ENCODE measurements at regions not wholly inside any gene's neighbourhood (a gene's known extent, or its start where the extent isn't known, plus 50 kb on each side); places are given as distances from the start of the nearest gene placed in this dataset.

- Histone ChIP-seq H3K4me2 (ENCODE audit: low read length) (no peak overlapping the region), H3K36me3 (ENCODE audit: insufficient read depth, low read length) (no peaks in the 10 kb centered on the region), H4K20me1 (ENCODE audit: insufficient read depth, low read length) (no peaks in the 10 kb centered on the region), H3K9me2 (ENCODE audit: insufficient read depth, low read length) (no peaks in the 10 kb centered on the region), H3K79me2 (ENCODE audit: insufficient read depth, low read depth, low read length) (no peaks in the 10 kb centered on the region), H3K9me3 (ENCODE audit: low read length) (0 out of 2 replicates have a peak, but pooled peaks cover 7% of the 10 kb centered on the region), H3K4me3 (ENCODE audit: low read depth, low read length, poor library complexity, severe bottlenecking) (no peak overlapping the region), H3K4me1 (ENCODE audit: insufficient read depth, low read length, poor library complexity, severe bottlenecking) (no peaks in the 10 kb centered on the region), H2AFZ (ENCODE audit: low read length) (no peak overlapping the region), H3K27ac (ENCODE audit: low read depth, low read length, poor library complexity, severe bottlenecking) (no peak overlapping the region)
- intact Hi-C loops (cut with micrococcal nuclease; ENCODE audit: unreplicated experiment) = no loop called here
- ChIA-PET POLR2A (no interaction called here), CTCF (ENCODE audit: unreplicated experiment) (no interaction called here)
- no TSS peak for BruUV-seq (replicated peaks)
- DNase-seq (ENCODE audit: low spot score) = no peak
- TF ChIP-seq EZH2phosphoT487 (IDR thresholded peaks at IDR 0.05; ENCODE audit: borderline replicate concordance, low read depth, low read length) = no peak
- TF ChIP-seq CTCF (conservative IDR thresholded peaks at IDR 0.05; ENCODE audit: low read length) = no peak
Observed at GRCh38 chr2:204434660-204435462, 110.4 kb upstream of the PARD3B start.

- 0 out of 2 replicates have a peak, but pooled peaks cover 7% of the 10 kb centered on the region for H3K9me3 ChIP-seq (ENCODE audit: low read length)
- CTCF ChIA-PET (ENCODE audit: unreplicated experiment) = no interaction called here
- H3K79me2 ChIP-seq (ENCODE audit: insufficient read depth, low read depth, low read length) = no peaks in the 10 kb centered on the region
- POLR2A ChIA-PET = no interaction called here
- H3K36me3 ChIP-seq (ENCODE audit: insufficient read depth, low read length) = no peaks in the 10 kb centered on the region
- DNase-seq (ENCODE audit: low spot score) = no peak
- H3K4me2 ChIP-seq (ENCODE audit: low read length) = no peak overlapping the region
- no peaks in the 10 kb centered on the region for H3K9me2 ChIP-seq (ENCODE audit: insufficient read depth, low read length)
- no peaks in the 10 kb centered on the region for H3K4me1 ChIP-seq (ENCODE audit: insufficient read depth, low read length, poor library complexity, severe bottlenecking)
- intact Hi-C loops (cut with micrococcal nuclease; ENCODE audit: unreplicated experiment) = no loop called here
- TF ChIP-seq CTCF (conservative IDR thresholded peaks at IDR 0.05; ENCODE audit: low read length) (no peak), EZH2phosphoT487 (IDR thresholded peaks at IDR 0.05; ENCODE audit: borderline replicate concordance, low read depth, low read length) (no peak)
- H2AFZ ChIP-seq (ENCODE audit: low read length) = no peak overlapping the region
- H3K4me3 ChIP-seq (ENCODE audit: low read depth, low read length, poor library complexity, severe bottlenecking) = no peak overlapping the region
- H4K20me1 ChIP-seq (ENCODE audit: insufficient read depth, low read length) = no peaks in the 10 kb centered on the region
- H3K27ac ChIP-seq (ENCODE audit: low read depth, low read length, poor library complexity, severe bottlenecking) = no peak overlapping the region
- no TSS peak for BruUV-seq (replicated peaks)
Observed at GRCh38 chr2:204436230-204436629, 109.0 kb upstream of the PARD3B start.

GRCh38 chr2:204437408-204437807, 107.9 kb upstream of the PARD3B start:
- H3K9me2 ChIP-seq (ENCODE audit: insufficient read depth, low read length) = no peaks in the 10 kb centered on the region
- no peak overlapping the region for H2AFZ ChIP-seq (ENCODE audit: low read length)
- CTCF ChIA-PET (ENCODE audit: unreplicated experiment) = interaction anchor here (0.5 kb wide), 1 partner anchor 21 kb away, joined by 3 read pairs; no protein-coding TSS in a partner anchor
- H4K20me1 ChIP-seq (ENCODE audit: insufficient read depth, low read length) = no peaks in the 10 kb centered on the region
- POLR2A ChIA-PET = no interaction called here
- H3K4me2 ChIP-seq (ENCODE audit: low read length) = no peak overlapping the region
- BruUV-seq (replicated peaks) = no TSS peak
- no peak for DNase-seq (ENCODE audit: low spot score)
- intact Hi-C loops (cut with micrococcal nuclease; ENCODE audit: unreplicated experiment) = no loop called here
- H3K9me3 ChIP-seq (ENCODE audit: low read length) = 0 out of 2 replicates have a peak, but pooled peaks cover 3% of the 10 kb centered on the region
- no peak for TF ChIP-seq CTCF (conservative IDR thresholded peaks at IDR 0.05; ENCODE audit: low read length)
- TF ChIP-seq EZH2phosphoT487 (IDR thresholded peaks at IDR 0.05; ENCODE audit: borderline replicate concordance, low read depth, low read length) = no peak
- no peaks in the 10 kb centered on the region for H3K36me3 ChIP-seq (ENCODE audit: insufficient read depth, low read length)
- no peak overlapping the region for H3K27ac ChIP-seq (ENCODE audit: low read depth, low read length, poor library complexity, severe bottlenecking)
- H3K4me3 ChIP-seq (ENCODE audit: low read depth, low read length, poor library complexity, severe bottlenecking) = no peak overlapping the region
- H3K79me2 ChIP-seq (ENCODE audit: insufficient read depth, low read depth, low read length) = no peaks in the 10 kb centered on the region
- H3K4me1 ChIP-seq (ENCODE audit: insufficient read depth, low read length, poor library complexity, severe bottlenecking) = no peaks in the 10 kb centered on the region
